WI38 (cell line): ENCODE measurements at regions not wholly inside any gene's neighbourhood (a gene's known extent, or its start where the extent isn't known, plus 50 kb on each side); places are given as distances from the start of the nearest gene placed in this dataset.

ENCODE experiments used
- H3K4me3 ChIP-seq: 2 replicates; pipeline ENCODE4 v1.5.1; 2011; ENCODE audit warnings: low read depth, mild to moderate bottlenecking, control low read depth, low read length
- TF ChIP-seq, protein P1 (sequence below): IDR thresholded peaks from 2 replicates; pipeline ENCODE4 v1.5.1; 2012; ENCODE audit warnings: low read depth, mild to moderate bottlenecking, control low read depth, low read length

DNA sequence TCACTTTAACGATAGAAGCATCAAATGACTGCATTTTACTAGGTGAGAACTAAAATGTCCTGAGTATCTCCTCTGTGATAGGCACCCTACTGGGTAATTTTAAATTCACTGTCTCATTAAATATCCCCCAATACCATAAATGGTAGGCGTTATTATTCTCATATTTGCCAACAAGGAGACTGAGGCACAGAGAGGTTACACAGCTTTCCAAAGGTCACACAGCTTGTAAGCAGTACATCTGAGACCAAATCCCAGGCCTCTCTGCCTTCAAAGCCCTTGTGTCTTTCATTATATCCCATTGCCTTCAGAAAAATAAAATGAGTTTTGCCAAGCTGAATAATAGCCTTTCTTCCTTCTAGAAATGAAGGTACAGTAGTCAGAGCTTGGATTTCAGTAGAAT, 502.6 kb downstream of the HAPSTR1 start:
- H3K4me3 ChIP-seq: no peak overlapping the region
- TF ChIP-seq, protein P1, sequence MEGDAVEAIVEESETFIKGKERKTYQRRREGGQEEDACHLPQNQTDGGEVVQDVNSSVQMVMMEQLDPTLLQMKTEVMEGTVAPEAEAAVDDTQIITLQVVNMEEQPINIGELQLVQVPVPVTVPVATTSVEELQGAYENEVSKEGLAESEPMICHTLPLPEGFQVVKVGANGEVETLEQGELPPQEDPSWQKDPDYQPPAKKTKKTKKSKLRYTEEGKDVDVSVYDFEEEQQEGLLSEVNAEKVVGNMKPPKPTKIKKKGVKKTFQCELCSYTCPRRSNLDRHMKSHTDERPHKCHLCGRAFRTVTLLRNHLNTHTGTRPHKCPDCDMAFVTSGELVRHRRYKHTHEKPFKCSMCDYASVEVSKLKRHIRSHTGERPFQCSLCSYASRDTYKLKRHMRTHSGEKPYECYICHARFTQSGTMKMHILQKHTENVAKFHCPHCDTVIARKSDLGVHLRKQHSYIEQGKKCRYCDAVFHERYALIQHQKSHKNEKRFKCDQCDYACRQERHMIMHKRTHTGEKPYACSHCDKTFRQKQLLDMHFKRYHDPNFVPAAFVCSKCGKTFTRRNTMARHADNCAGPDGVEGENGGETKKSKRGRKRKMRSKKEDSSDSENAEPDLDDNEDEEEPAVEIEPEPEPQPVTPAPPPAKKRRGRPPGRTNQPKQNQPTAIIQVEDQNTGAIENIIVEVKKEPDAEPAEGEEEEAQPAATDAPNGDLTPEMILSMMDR: no peak

DNA sequence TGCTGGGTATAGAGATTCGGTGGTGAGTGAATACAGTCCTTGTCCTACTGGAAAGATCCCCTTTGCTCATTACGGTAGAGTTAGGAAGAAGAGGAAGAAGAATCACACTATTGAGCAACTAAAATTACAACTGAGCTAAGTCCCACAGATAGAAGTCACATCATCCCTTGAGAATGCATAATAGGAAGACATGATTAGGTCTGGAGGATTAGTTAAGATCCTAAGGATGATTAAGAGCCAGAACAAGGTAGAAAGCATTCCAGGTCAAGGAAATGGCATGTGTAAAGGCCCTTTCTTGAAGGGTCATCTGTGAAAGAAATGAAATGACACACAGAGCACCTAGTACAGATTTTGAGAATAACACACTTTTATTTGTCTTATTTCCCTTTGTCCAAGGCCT, 503.5 kb downstream of the HAPSTR1 start:
- TF ChIP-seq, protein P1: no peak
- no peak overlapping the region for H3K4me3 ChIP-seq

DNA sequence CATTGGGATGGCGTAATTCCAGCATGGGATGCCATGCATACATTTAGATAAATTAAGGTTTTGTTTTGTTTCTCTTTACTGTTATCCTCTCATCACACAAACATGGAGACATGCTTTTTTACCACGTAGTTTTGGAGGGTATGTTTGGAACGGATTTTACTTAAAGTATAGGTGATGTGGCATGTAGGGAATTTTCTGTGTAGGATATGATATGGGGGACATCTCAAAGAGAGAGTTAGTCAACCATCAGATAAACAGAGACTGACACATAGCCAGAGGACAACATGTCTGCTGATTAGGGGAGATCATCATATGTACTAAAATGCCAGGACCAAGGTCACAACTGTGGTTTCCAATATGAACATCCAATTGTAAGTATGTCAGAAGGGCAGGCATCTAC, 503.9 kb downstream of the HAPSTR1 start:
- no peak overlapping the region for H3K4me3 ChIP-seq
- TF ChIP-seq, protein P1: no peak

DNA sequence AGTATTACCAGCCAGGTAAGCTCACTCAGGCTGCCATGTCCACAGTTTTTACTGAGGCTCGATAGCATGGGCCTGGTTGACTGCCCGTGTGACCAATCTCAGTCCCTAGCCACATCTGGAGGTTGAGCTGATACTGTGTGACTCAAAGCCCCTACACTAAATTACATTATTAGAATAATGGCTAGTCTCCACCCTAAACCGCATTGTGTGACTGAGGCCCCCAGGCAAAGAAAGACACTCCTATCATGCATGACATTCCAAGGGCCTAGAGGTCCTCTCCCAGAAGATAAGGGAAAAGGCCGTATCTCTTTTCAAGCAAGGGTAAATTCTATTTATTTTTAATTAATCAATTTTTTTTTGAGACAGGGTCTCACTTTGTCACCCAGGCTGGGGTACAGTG, 505.3 kb downstream of the HAPSTR1 start:
- TF ChIP-seq, protein P1: no peak
- no peak overlapping the region for H3K4me3 ChIP-seq

DNA sequence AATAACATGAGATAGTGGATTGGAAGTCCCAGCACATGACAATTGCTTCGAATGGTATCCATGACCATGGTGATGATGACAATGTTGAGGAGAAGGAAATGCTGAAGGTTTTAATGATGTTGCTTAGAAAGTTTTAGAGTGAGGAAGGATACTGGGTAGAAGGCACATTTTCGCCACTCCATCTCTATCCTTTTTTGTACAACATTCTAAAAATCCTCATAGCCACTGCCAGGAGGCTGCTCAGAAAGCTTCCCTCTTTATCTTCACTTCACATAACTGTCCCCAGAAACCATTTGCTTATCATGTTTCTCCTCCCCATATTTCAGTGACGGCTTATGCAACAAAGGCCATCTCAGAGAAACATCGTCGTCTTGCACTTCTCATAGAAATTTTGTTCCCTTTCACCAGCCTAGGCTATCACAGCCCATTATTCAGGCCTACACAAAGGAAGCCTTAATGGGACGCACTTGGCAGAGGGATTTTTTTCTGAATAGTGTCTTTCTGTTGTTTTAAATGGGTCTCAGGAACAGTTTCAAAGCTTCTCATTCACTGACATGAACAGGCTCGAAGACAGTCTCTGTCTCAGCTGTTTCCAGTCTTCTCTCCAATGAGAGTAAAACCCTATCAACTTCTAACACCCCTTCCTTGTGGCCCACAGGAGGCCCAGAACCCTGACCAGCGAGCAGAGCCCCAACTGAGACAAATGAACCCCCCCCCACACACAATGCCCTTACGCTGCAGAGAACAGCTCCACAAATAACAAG, 506.7 kb downstream of the HAPSTR1 start:
- TF ChIP-seq, protein P1: no peak
- no peak overlapping the region for H3K4me3 ChIP-seq

DNA sequence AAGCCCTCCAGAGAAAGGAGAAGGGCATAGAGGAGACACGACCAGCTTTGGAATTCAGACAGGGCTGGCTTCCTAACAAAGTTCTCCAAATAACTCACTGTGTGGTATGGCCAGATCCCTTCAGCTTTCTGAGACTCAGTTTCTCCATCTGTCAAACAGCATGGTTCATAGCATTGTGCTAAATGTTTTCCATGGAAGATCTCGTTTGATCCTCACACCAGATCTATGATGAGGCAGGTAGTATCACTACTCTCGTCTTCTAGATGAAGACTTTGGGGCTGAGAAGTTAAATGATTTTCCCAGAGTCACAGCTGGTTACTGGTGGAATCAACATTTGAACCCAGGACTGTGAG, 507.3 kb downstream of the HAPSTR1 start:
- H3K4me3 ChIP-seq: no peak overlapping the region
- TF ChIP-seq, protein P1: no peak

DNA sequence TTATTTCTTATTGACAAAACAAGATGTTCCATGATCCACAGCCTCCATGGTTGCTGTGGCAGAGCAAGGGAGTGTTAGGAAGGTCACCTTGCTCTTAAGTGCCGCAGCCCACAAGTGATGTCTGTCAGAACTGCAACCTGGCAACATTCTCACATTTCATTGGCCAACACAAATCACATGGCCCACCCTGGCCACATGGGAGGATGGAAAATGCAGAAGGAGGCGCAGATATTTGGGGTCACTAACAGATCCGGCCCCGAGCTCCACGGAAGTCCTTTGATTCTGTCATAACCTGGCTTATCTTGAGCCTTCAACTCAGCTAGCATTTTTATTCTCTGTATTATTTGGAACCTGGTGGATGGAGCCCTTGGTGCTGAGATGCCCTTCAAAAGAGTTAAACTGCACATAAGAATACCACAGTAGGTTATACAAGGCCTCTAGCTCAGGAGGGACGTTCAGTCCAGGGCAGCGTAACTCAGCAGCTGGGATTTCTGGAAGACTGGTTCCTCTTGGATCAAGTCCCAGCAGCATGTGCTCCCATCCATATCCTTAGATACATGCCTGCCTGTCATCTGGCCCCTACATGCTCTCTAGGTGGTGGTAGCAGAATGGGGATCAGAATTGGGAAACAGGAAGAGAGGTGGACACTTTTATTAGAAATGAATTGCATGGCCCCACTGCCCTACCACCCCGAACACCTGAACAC, 508.1 kb downstream of the HAPSTR1 start:
- TF ChIP-seq, protein P1: no peak
- H3K4me3 ChIP-seq: no peak overlapping the region
